Testis (tissue), 2 donors: ENCODE measurements at regions not wholly inside any gene's neighbourhood (a gene's known extent, or its start where the extent isn't known, plus 50 kb on each side); places are given as distances from the start of the nearest gene placed in this dataset.

ENCODE experiments used
- POLR2A ChIP-seq: fragments of 450-650 bp; IDR thresholded peaks from one replicate; pipeline ENCODE4 v1.6.1; 2017; ENCODE audit warnings: antibody characterized with exemption, mild to moderate bottlenecking, moderate library complexity
- TF ChIP-seq, protein P1 (sequence below), 3 experiments: fragments of 450-650 bp in 2 of 3; fragments of 200-600 bp in 1 of 3; sonication (generic) in 1 of 3; IDR thresholded peaks; one replicate each; pipeline ENCODE4 v1.5.1; 2016 to 2019; ENCODE audit warnings: antibody characterized with exemption in 3 of 3, mild to moderate bottlenecking in 2 of 3, moderate library complexity in 1 of 3

DNA sequence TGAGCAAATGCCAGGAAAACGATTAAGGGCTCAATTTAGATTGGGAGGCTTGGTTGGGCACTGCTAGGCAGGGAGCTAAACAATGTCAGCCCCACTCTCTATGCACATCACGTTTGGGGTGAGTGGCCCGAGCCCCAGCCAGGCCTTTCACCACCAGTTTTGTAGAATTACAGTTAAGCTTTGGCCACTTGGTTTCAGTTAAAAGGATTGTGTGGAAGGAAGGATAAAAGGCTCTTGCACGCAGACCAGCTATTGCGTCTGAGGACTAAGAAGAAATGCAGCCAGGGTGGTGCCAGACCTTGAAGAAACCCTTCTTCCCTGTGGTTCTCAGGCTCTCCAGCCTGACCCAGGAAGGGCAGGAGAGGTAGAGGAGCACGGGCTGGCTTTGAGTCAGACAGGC is 125.3 kb upstream of the SLC44A1 start:
- no peak for TF ChIP-seq POLR2A
- TF ChIP-seq, protein P1, sequence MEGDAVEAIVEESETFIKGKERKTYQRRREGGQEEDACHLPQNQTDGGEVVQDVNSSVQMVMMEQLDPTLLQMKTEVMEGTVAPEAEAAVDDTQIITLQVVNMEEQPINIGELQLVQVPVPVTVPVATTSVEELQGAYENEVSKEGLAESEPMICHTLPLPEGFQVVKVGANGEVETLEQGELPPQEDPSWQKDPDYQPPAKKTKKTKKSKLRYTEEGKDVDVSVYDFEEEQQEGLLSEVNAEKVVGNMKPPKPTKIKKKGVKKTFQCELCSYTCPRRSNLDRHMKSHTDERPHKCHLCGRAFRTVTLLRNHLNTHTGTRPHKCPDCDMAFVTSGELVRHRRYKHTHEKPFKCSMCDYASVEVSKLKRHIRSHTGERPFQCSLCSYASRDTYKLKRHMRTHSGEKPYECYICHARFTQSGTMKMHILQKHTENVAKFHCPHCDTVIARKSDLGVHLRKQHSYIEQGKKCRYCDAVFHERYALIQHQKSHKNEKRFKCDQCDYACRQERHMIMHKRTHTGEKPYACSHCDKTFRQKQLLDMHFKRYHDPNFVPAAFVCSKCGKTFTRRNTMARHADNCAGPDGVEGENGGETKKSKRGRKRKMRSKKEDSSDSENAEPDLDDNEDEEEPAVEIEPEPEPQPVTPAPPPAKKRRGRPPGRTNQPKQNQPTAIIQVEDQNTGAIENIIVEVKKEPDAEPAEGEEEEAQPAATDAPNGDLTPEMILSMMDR (IDR thresholded peaks at IDR 0.05) = no peak
